HG02981 (cell line): ENCODE measurements at regions not wholly inside any gene's neighbourhood (a gene's known extent, or its start where the extent isn't known, plus 50 kb on each side); places are given as distances from the start of the nearest gene placed in this dataset.

Experiments
- ATAC-seq: cut with Tn5 transposase; IDR thresholded peaks from one replicate; pipeline ENCODE4 v1.9.1; 2021; ENCODE audit warnings: mild to moderate bottlenecking, moderate library complexity; ENCODE audit not compliant: unreplicated experiment

DNA sequence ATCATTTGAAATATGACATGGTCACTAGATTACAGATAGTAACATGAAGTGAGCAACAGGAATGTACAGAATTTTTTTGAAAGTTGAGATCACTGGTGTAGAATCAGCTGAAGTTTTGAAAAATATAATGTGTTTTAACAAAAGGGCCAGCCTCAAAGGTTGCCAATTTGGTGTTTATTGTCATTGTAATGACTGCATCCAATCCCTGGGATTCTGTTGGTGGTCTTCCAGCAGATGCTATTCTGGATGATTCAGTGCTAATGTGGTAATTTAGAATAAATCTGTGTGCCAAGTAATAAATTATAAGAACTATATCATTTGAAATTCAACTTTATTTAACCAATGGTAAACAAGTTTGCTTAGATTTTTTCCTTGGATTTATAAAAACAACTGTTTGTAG, 436.4 kb upstream of the PKN2 start:
- ATAC-seq = no peak

DNA sequence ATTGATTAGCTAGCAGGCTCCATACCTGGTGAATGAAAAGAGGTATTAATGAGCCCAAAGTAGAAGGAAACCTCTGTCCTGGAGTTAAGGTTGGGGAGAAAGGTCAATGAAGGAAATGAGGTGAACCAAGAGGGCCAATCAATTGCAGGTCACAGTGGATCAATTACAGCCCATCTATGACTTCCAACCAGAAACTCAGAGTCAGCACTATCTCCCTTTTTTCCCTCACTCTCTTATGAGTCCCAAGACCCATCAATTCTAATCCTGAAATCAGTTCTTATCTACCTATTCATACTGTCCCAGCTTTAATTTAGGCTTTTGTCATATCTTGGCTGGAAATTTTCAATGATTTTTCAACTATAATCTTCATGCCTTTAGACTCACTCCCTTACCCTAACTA, 433.2 kb upstream of the PKN2 start:
- no peak for ATAC-seq

DNA sequence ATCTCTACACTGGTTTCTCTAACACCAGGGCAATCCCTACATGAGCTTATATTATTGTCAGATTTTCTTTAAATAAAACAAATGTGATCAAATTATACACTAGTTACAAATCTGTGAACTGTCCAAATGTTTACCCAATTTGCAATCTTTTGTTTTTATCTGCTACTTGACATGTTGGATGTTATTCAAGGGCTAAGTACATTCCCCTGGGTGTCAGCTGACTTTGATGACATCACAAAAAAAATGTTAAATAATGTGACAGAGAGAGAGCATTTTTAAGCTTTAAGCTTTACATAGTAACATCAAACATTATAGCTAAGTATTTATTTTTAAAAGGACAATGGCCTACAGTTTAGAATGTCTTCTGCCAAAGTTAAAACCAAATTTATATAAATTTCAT, 431.3 kb upstream of the PKN2 start:
- ATAC-seq = no peak

DNA sequence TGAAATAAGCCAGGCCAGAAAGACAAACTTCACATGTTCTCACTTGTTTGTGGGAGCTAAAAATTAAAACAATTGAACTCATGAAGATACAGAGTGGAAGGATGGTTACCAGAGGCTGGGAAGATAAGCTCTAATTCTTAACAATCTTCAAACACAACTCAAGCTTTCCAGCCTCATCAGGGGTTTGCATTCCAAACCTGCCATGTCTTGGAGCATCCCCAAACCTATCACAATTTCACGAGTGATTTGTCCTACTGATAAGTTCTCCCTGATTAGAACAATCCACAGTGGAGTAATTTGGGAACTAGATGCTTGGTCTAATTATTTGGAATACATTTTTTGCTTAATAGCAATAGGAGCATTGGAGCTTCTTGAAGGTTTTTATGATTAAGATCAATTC, 418.5 kb upstream of the PKN2 start:
- no peak for ATAC-seq

DNA sequence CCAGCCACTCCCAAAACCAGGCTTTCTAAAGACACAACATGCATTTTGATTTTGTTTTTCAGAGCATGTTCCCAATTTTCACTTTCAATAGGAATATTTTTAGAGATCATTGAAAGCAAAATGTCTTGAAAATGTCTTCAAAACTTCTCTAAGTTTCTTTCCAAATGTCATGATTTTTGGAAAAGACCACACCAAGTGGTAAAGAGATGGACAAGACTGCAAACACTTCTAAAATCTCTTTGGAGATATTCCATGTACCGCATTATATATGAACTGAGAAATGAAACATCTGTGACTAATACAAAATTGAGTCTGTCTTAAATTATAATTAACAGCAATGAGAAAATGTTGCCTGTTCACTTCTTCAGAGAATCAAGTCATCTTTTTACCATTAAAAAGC, 418.0 kb upstream of the PKN2 start:
- no peak for ATAC-seq

DNA sequence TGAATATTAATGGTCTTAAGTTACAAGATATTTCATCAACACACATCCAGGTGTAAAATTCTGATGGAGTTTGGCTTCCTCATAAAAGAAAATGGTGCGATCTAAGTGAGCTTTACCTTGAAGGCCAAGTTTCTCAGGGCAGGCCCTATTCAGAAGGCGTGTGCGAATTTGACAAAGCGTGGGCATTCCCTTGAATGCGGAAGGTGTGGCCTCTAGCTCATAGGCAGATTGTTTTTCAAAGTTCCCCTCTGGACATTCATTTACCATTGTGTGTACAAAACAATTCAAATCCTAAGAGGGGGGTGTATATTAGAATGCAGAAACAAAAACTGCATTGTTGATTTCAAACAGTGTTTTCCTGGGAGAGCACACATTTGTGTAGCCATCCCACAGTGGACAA, 411.9 kb upstream of the PKN2 start:
- no peak for ATAC-seq

DNA sequence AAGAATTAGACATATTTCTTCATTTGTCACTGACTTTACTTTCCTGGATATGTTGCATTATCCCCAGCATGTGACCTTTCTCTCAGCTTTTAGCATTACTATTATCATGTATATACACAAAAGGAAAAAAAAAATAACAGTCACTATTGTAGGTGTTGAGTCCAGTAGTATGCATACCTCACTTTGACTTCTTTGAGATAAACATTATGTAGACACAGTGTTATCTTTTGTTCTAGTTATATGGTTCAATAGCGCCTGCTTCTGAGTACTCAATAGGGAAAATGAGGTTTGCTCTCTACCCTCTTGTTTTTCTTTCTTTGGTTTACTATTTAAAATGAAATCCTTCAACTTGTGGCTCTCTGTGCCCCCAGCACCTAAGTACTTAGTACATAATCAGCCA, 409.6 kb upstream of the PKN2 start:
- ATAC-seq = no peak

DNA sequence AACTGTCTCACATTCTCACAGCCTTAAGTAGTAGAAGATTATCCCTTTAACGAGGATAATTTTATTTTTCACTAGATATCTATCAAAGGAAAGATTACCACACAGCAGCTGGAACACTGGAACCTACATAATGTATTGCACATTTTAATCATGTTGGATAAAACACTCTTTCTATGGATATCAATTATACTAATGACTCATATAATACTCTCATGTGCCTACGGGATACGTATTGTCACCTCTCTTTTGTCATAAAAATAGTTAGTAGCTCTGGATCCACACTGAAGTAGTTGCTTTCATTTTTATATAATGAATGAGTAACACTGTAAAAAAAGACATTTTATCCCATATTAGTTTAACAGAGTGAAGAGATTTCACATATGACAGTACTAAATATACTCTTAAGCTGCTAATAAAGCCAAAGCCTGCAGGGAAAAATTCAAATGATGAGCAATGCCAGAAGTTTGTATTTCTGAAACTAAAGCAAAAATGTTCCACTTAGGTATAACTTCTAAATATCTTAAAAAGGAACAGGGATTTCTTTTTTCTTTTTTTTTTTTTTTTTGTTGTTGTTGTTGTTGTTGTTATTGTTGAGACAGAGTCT, 408.7 kb upstream of the PKN2 start:
- ATAC-seq = no peak

DNA sequence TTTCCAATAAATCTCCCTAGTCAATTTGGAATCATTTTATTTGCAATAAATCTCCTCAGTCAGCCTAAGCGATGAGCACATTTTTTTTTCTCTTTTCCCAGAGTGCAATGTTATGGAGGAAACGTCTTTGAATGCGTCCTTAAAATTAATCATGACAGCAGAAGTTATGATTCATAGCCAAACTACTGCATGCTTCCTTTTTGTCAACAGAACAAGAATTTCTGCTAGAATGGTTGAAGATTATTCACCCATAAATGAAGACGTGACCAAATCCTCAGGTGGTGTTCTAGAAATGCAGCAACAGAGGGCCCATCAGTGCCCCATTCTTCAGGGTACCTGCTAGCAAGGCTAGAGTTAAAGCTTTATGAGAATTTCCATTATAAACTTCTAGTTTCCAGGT, 407.9 kb upstream of the PKN2 start:
- ATAC-seq = no peak

DNA sequence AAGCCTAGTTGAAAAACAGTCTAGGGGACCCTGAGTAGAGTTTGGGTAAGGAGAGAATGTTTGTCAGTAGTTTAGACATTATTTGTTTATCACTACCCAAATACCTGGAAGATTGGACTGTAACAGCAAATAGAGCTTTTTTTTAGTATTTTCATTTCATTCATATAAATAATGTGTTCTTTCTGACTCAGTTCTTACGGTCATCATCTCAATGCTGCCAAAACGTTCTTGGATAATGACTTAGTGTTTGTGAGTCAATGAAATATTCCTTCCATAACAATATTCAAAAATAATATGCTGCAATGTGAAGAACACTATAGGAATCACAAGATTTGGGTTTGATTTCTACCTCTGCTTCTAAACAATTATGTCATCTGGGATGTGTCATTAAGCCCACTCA, 400.0 kb upstream of the PKN2 start:
- no peak for ATAC-seq

DNA sequence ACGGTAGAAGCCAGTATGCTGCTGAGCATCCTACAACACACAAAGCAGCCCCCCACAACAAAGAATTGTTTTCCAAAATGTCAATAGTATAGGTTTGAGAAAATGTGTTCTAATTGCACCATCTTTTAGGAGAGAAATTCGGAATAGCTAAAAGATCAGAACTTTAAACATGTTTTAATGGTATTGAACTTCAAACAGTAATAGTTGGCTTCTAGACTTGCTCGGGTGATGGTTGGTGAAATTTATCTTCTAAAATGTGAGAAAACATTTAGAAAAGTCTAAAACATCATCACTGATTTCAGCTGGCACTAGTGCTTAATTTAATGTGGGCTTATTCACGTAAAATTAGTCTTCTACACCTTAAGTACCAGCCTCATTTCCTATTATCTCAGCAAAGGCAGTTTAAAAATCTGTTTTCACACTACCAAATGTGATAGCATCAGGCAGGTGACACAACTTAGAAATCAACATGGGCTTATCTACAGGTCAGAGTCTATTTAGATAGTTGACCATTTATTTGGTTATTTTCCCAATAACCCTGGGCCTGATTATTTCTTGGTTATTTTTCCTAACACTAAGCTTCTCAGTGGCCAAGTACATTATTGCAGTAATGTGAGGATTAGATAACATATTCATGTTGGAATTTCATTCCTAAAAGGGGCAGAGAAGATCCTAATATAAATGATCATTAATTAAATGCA, 399.3 kb upstream of the PKN2 start:
- no peak for ATAC-seq

DNA sequence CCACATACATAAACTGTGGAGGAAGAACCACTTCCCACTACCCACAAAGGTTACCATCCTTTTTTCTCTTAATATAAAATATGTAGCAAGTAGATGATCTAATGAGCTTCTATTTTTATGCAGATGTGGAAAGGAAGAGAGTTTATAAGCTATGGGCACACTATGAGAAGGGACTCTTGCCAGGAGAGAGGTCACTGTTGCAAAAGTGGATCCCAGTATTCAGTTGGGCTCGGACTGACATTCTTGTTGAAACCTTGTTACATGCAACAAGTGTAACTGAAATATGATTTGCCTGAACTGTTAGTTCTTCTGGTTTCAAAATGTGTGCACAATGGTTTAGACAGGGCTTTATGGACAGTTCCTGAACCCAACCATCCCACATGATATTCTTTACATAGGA, 397.4 kb upstream of the PKN2 start:
- ATAC-seq = no peak

DNA sequence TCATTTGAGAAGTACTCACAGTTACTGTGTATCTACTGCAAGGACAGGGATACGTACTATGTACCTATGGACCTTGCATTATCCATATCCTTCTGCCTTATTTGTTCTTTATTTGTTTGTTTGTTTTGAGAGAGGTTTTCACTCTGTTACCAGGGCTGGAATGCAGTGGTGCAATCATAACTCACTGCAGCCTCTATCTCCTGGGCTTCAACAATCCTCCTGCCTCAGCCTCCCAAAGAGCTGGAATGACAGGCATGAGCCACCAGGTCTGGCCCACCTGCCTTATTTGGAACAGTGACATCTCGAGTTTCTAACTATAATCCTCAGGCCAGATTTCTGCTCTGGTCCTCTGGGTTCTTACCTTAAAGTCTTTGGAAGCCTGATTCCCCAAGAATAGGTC, 395.5 kb upstream of the PKN2 start:
- no peak for ATAC-seq

DNA sequence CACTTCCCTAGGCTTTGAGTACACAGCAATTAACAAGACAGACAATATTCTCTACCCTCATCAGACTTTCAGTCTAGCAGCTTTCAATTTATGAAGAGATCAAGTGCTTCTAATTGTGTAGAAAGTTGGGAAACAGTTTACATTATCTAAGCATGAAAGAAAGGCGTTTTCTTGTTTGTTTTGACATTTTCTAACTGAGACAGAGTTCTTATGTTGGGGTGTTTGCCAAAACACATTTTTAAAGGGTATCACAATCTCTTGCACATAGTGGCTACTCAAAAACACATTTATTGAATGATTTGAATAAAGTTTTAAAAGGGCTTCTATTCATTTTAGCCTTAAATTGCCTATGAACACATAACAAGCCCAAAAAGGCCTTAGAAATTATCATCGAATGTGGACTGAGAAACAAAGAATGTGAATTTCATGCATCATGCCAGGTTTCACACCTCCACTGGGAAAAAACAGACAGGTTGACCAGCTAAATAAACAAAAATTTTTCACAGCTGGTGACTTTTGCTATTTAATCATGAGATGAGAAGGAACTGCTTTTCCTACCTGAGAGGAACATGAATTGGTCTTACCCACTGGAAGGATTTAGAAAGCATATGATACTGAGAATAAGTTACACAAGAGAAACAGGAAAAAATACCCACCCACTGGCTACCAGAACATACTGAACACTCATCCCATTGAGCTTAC, 394.5 kb upstream of the PKN2 start:
- no peak for ATAC-seq

DNA sequence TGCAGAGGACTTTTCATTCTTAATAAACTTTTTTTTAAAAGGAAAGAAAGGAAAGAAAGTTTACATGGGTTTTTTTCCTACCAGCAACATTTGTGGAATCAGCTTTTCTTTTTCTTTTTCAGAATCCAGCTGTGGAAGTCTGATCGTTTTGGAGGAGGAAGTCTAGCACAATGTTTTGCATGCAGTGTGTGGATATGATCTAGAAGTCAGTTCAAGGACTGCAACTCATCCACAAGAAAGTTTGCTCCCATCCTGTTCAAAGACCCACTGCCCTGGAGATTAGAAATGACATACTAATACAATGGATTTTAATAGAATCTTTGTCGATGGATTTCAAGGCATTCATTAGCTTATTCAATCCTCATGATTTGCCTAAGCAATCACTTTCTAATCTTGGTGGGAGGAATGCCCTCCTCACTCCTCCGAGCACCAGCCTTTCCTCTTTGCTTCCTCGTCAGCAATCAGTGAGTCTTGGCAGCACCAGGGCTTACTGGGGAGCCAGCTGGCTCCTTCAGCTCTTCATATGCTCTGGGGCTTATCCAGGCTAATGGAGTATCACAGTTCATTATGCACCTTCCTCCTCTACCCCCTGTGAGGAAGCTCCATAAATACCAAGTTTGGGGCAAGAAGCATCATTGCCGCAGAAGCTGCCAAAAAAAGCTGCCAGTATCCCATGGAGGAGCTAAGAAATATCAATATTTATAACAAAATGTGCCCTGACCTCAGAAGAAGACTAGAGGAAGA, 392.3 kb upstream of the PKN2 start:
- ATAC-seq = no peak

DNA sequence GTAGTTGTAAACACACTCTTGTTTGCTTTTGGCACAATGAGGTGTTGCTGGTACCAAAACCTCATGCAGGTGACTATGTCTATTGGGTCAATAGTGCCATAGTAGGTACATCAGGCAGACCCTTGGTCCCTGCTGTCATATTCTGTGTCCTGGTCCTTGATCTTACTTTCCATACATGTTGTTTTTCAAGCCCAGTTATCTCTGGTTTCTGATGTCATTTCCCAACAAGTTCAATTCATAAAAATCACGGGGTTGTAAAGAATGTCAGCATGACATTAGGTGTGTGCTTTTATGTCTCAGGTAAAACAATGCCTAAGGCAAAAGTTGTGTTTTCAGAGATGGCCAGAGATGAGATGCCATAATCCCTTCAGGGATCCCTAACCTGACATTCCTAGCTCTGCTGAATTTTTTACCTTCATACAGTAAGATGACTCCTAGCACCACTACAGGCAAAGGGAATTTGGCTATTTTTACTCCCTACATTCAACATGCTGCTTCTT, 390.3 kb upstream of the PKN2 start:
- ATAC-seq = no peak

DNA sequence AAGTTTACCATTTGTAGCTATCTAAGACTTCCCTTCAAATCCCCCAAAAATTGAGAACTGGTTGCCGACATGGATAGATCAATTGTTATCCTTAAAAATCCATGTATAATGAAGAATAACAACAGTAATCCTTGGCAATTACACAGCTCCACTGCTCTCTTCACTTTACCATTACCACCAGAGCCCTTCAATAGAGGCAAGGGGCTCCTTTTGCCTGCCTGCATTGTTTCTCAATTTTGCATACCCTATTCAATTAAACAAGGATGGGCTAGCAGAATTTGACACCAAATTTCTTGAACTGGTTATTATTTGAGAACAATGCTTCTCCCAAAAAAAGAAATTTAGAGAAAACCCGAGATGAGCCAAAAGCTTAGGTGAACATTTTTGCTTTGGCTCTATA, 387.8 kb upstream of the PKN2 start:
- ATAC-seq = no peak

DNA sequence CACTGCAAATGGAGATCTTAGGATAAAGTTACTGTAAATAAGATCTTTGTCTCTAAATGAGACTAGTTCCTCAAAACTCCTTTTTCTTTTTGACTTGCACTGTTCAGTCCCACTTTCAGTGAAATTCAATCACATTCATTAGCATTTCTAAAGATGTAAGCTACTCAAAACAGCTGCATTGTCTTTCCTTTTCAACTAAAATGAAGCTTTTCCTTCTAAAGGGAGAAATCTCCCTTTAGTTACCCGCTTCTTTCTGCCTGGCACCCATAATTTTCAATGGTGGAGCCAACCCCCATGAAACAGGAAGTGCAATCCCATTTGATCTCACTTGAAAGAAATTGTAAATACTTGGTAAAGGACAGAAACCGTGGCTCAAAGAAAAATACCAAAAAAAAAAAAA, 387.4 kb upstream of the PKN2 start:
- no peak for ATAC-seq

DNA sequence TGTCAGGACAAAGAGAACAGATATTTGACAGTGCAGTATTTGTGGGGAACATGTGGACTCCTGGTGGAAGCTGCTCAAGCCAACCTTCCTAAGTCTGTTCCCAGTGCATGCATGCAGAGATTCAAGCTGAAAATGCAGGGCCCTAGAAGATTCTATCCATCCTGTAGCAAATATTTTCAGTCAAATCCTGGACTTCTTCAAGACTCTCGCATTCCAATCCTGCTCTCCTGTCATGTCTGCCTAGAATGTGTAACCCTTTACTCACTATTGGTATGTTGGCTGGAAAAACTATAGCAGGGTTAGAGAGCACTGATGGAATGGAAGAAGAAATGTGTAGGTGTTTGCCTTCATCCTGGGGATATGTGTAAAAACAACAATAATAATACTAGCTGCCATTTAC, 385.6 kb upstream of the PKN2 start:
- no peak for ATAC-seq

DNA sequence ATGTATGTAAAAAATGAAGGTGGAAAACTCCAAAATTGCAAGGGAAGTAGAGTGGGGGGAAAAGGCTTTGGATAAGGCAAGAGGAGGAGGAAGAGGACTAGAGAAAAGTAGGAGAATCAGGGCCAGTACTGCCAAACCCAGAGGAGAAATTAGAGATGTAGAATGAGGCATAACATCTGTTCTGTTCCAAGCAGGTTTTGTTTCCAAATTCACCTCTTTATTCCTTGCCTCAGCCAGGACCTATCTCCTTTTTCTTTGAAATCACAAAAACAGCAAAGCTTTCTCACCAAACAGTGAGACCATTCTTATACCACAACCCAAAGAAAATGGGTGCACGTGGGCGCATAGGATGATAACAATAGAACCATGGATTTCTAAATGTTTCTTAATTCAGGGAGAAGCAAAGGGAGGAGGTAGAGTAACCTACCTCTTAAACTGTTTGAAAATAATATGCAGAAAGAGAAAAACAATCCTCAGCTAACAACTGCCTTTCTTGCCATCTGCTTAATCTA, 383.3 kb upstream of the PKN2 start:
- no peak for ATAC-seq

DNA sequence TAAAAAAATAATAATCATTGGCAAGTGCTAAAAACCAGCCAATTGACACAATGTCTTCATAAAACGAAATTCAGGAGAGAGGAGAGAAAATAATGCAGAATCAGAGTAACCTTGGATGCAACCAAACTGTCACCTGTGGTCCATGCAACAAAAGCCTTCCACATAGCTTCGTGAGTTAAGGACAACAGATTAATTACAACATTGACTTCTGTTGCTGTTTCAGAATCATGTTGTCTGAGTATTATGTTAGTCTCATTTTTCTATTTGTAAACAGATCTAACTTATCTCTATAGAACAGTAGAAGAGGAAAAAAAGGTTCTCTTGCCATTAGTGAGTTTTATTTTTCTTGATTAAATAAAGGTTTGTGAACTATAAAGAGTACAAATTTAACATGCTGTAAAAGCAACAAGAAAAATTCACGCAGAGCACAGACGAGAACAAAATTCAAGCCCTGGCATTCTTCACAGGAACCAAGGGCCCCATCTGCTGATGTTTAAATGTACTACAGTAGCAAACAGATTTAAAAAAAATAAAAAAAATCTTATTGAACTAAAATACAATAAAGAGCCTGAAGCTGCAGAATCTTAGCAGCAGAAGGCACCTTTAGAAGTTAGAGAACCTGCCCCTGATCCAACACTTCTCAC, 381.1 kb upstream of the PKN2 start:
- ATAC-seq = no peak
